ENCODE measurements at regions not wholly inside any gene's neighbourhood (a gene's known extent, or its start where the extent isn't known, plus 50 kb on each side); places are given as distances from the start of the nearest gene placed in this dataset.

- TF ChIP-seq POLR2A (IDR thresholded peaks at IDR 0.05): no peak
- TF ChIP-seq, protein P1, sequence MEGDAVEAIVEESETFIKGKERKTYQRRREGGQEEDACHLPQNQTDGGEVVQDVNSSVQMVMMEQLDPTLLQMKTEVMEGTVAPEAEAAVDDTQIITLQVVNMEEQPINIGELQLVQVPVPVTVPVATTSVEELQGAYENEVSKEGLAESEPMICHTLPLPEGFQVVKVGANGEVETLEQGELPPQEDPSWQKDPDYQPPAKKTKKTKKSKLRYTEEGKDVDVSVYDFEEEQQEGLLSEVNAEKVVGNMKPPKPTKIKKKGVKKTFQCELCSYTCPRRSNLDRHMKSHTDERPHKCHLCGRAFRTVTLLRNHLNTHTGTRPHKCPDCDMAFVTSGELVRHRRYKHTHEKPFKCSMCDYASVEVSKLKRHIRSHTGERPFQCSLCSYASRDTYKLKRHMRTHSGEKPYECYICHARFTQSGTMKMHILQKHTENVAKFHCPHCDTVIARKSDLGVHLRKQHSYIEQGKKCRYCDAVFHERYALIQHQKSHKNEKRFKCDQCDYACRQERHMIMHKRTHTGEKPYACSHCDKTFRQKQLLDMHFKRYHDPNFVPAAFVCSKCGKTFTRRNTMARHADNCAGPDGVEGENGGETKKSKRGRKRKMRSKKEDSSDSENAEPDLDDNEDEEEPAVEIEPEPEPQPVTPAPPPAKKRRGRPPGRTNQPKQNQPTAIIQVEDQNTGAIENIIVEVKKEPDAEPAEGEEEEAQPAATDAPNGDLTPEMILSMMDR (IDR thresholded peaks at IDR 0.05): no peak
- TF ChIP-seq EP300 (IDR thresholded peaks at IDR 0.05): no peak
- TF ChIP-seq POLR2AphosphoS5 (IDR thresholded peaks at IDR 0.05): no peak
Observed at GRCh38 chr14:39641224-39641623, 209.0 kb upstream of the FBXO33 start.
